KOPT-K1 (cell line): ENCODE measurements at regions not wholly inside any gene's neighbourhood (a gene's known extent, or its start where the extent isn't known, plus 50 kb on each side); places are given as distances from the start of the nearest gene placed in this dataset.

Source experiments
- H3K27ac ChIP-seq: fragments of 200-600 bp; sonication (generic); 2 replicates; pipeline ENCODE4 v1.5.1; 2016; ENCODE audit warnings: antibody characterized with exemption, mild to moderate bottlenecking, low read depth, low read length; ENCODE audit not compliant: poor library complexity, severe bottlenecking
- H3K36me3 ChIP-seq: fragments of 200-600 bp; sonication (generic); 2 replicates; pipeline ENCODE4 v1.5.1; 2017; ENCODE audit warnings: antibody characterized with exemption, mild to moderate bottlenecking, low read length, moderate library complexity; ENCODE audit not compliant: insufficient read depth
- H3K9me3 ChIP-seq: fragments of 200-600 bp; sonication (generic); 2 replicates; pipeline ENCODE4 v1.5.1; 2017; ENCODE audit warnings: antibody characterized with exemption, low read length, mild to moderate bottlenecking; ENCODE audit not compliant: insufficient read depth, poor library complexity, severe bottlenecking

DNA sequence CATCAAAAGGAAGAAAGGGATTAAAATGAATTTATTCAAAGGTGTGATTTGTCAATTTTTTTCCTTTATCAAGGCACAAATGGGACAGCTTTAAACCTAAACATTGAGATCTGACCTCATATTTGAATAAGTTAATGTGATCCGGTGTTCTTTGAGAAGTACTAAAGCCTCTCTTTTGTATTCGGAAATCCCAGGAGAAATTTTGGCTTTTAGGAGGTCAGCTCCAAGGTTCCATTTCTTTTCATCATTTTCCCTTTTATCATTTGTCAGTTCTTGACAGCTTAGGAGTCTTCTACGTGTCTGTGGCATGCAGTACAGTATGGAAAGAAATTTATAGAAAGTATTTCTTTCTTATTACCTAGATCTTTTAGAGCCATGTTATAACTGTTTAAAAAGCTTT is 873.4 kb upstream of the CDH8 start:
- H3K9me3 ChIP-seq: no peaks in the 10 kb centered on the region
- no peaks in the 10 kb centered on the region for H3K36me3 ChIP-seq
- no peak overlapping the region for H3K27ac ChIP-seq

DNA sequence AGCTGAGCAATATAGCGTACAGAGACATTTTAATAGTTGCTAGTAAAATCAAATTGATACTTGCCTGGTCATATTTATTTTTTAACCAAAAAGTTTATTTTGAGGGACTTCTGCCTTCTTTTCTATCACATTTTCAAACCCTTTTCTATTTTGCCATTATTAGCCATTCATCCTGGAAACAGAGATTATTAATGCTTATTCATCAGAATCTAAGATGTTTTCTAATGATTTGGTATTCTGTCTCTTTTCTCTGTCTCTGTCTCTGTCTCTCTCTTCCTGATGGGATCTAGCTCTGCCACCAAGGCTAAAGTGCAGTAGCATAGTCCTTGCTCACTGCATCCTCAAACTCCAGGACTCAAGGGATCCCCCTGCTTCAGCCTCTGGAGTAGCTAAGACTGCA is 871.3 kb upstream of the CDH8 start:
- Histone ChIP-seq H3K27ac (no peak overlapping the region), H3K36me3 (no peaks in the 10 kb centered on the region), H3K9me3 (no peaks in the 10 kb centered on the region)

DNA sequence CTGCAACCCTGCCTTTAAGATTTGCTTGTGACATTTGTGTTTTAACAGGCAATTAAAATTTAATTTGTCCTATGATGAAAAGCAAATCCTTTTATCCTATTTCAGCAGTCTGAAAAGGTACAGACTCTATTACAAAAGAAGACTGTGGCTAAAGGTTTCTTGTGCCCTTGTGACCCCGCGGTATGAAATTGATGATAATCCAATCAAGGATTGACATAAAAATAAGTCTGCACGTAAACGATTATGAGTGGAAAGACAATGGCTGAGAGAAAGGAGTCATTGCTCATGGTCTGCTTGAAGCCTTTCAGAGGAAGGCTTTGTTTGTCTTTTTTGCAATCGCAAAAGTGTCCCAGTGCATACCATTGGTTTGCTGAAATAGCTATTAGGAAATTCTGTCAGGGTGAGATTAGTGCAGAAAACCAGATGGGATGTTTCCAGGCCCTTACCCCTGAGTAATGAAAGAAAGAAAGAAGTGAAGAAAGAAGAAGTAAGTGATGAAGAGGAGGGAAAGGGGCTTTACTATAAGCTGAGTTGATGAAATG is 867.8 kb upstream of the CDH8 start:
- H3K9me3 ChIP-seq: no peaks in the 10 kb centered on the region
- H3K27ac ChIP-seq: no peak overlapping the region
- no peaks in the 10 kb centered on the region for H3K36me3 ChIP-seq

DNA sequence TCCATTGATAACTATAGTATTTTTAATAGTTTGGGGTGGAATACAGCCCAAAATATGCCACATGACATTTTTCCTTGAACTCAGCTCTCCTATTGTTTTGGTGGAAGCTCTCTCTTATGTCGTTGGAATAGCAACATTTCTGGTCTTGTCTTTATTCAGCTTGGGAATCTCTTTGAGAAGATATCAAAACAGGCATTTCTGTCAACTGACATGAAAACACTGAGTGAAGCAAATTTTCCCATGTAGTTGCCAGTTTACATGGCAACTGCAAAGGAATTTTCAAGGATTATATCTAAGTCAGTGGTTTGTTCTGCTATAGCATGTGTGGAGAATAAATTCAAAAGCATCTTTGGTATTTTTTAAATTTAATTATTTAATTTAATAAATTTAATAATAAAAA is 863.5 kb upstream of the CDH8 start:
- no peaks in the 10 kb centered on the region for H3K36me3 ChIP-seq
- H3K27ac ChIP-seq: no peak overlapping the region
- H3K9me3 ChIP-seq: no peaks in the 10 kb centered on the region

DNA sequence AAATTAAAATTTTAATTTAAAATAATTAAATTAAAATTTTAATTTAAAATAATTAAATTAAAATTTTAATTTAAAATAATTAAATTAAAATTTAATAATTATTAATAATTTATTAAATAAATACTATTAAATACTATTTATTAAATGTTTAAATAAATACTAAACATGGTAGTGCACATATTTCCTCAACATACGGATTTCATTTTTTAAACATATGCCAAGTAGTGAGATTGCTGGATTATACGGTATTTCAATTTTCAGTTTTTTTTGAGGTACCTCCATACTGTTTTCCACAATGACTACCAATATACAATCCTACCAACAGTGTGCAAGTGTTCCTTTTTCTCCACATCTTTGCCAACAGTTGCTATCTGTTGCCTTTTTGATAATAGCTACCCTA is 852.9 kb upstream of the CDH8 start:
- Histone ChIP-seq H3K27ac (no peak overlapping the region), H3K9me3 (no peaks in the 10 kb centered on the region), H3K36me3 (no peaks in the 10 kb centered on the region)

DNA sequence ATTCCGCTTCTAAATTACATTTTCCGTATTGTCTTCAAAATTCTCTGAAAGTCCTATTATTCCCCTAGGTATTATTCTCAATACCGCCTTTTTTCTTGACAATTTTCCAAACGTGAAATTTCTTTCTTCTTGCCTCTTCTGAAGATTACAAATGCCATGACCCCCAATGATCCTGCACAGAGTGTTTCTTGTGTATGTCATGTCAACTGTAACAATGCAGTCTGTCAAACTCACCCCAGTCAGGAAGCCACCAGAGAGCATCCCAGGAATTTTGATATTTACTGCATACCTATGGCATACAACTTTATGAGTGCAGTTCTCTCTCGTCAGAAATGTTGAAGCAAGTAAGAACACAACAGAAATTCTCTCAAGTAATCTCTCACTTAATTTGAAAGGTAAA is 847.3 kb upstream of the CDH8 start:
- Histone ChIP-seq H3K36me3 (no peaks in the 10 kb centered on the region), H3K9me3 (no peaks in the 10 kb centered on the region), H3K27ac (no peak overlapping the region)

DNA sequence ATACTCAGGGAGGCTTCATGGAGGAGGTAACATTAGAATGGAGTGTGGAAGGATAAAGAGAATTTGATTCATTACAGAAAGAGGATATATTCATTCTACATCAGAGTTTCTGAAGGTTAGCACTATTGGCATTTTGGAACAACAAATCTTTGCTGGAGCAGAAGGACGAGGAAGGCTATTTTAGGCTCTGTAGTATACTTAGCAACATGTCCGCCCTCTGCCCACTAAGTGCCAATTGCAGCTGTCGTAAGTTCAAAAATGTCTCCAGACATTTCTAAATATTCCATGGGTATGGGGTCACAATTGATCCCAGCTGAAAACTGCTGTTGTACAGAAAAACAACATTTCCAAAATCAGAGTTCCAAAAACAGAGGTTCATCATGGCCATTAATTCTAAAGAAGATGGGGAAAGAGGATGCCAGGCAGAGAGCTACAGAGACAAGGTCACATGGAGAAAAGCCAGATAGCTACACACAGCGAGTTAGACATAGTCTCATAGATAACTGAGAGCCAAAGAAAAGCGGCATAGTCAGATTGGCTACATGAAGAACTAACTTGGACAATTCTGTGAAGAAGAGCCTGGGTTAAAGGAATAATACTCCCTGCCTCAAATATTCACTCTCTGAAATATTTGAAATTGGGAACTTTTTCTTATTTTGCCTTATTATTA is 846.4 kb upstream of the CDH8 start:
- Histone ChIP-seq H3K27ac (no peak overlapping the region), H3K9me3 (no peaks in the 10 kb centered on the region), H3K36me3 (no peaks in the 10 kb centered on the region)

DNA sequence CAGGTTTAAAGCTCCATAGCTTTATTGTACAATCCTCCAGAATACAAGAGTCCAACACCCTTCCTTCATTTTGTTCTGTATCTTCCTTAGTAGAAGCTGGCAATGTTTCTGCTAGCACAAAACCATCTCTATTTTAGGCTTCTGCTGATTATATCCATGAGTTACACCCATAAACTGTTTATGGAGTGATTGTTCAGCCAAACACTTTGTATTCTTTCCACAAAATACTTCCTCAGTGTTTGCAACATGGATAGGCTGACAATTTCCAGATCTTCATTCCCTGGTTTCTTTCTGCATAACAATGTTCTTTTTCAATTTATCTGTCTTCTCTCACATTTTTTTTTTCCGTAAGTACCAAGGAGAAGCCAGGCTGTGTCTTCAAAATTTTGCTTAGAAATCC is 839.9 kb upstream of the CDH8 start:
- H3K36me3 ChIP-seq: no peaks in the 10 kb centered on the region
- H3K9me3 ChIP-seq: no peaks in the 10 kb centered on the region
- H3K27ac ChIP-seq: no peak overlapping the region

DNA sequence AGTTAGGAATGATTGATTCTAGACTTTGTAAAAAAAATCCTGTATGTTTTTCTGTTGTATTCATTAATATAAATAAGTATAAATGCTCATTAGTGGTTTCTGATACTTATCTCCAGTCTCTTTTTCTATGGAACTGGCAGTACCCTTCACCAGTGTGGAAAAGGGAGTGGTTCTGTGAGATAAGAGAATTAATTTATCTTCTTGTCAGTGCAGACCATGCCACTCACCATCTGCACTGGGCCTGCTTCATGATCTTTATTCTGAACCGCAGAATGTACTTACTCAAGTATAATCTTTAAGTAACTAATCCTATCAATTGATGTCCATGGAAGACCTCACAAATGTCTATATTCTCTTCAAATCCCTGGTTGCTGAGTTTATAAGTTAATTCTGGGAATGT is 836.1 kb upstream of the CDH8 start:
- Histone ChIP-seq H3K36me3 (no peaks in the 10 kb centered on the region), H3K27ac (no peak overlapping the region), H3K9me3 (no peaks in the 10 kb centered on the region)

DNA sequence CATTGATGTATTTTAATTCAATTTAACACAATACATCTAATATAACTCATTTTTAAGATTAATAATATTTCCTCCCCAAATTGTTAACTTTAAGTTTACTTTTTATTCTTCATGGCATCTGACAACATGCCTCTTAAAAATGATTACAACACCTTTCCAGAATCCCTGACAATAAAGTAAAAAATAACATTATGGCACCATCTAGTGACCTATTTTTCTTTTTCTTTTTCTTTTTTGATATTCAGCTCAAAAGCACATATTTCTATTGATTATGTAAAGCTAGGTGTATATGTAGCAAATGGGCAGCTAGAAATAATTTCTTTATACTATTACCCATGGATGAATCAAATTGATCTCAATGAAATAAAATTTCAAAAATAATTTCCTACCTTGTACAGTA is 834.3 kb upstream of the CDH8 start:
- no peaks in the 10 kb centered on the region for H3K9me3 ChIP-seq
- no peaks in the 10 kb centered on the region for H3K36me3 ChIP-seq
- no peak overlapping the region for H3K27ac ChIP-seq

DNA sequence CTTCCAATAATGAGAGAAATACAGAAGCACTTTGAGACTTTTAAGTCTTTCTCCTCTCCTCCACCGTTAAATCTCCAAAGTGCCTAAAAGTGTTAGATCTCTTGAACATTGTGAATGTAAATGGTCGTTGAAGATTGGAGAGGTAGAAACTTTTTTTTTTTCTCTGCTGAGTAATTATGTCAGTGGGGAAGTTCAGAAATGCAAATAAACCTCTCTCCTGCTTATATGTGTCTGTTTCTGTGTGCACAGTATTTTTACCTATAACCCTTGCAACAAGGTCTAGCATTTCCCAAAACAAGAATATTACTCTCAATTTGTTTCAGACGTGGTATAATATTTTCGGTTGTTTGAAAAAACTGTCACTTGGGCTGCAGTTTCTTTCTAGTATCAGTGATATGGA is 833.6 kb upstream of the CDH8 start:
- no peaks in the 10 kb centered on the region for H3K36me3 ChIP-seq
- no peaks in the 10 kb centered on the region for H3K9me3 ChIP-seq
- no peak overlapping the region for H3K27ac ChIP-seq

DNA sequence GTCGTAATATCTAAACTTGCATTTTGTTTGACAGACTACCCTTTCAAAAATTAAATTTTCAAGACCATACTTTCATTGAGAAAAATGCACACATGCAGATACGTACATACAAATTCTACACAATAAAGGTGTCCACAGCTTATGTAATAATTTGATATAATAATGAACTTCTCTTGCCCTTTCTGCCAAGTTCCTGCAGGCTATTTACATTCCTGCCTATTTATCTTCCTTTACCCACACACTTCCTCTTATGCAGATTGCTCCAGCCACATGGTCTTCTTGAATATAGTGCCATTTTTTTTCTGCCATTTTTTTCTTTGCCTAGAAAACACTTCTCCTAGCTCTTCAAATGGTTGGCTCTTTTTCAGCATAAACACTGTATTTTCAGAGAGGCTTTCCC is 826.9 kb upstream of the CDH8 start:
- H3K36me3 ChIP-seq: no peaks in the 10 kb centered on the region
- no peak overlapping the region for H3K27ac ChIP-seq
- H3K9me3 ChIP-seq: no peaks in the 10 kb centered on the region

DNA sequence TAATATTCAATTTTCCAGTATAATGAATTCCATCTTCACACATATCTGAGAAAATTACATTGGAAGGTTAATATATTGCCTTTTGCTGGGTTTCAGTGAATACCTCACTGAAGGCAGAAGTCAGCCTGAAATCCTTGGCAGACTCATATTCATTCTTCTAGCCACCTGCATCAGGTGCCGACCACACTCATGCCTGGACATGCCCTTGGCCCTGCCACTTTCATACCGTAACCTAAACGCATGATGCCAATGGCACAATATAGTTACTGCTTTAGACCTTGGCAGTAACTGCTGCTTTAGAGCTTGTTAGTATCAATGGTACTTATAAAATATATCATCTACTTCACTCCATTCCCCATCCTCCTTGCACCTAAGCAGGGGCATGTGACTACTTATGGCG is 817.6 kb upstream of the CDH8 start:
- Histone ChIP-seq H3K27ac (no peak overlapping the region), H3K9me3 (no peaks in the 10 kb centered on the region), H3K36me3 (no peaks in the 10 kb centered on the region)

DNA sequence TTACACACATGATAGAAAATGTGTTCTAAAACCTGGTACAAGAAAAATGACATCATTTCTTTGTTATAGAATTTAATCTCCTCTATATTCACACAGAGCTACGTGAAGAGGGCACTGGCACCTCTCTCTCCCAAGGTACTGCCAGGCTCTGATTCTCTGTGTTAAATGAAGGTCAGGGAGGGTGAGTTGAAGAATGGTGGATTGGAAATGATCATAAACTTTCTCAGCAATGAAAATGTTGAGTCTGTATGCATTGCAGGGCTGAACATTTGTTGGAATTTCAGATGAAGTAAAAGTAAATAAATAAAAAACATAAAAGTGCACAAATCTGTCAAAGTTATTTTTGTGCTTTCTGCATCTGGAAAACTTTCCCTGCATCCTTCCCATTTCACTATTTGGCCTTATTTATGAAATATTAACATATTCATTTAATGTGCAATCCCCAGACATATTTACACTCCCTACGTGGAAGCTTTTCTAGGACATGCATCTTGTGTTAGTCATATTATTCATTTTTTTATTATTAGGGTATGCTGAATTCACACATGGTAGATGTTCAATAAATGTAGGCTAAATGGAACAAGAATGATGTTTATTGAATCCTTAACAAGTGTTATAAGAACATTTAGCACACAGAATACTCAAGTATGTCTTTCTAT is 810.3 kb upstream of the CDH8 start:
- H3K27ac ChIP-seq: no peak overlapping the region
- H3K36me3 ChIP-seq: no peaks in the 10 kb centered on the region
- no peaks in the 10 kb centered on the region for H3K9me3 ChIP-seq

DNA sequence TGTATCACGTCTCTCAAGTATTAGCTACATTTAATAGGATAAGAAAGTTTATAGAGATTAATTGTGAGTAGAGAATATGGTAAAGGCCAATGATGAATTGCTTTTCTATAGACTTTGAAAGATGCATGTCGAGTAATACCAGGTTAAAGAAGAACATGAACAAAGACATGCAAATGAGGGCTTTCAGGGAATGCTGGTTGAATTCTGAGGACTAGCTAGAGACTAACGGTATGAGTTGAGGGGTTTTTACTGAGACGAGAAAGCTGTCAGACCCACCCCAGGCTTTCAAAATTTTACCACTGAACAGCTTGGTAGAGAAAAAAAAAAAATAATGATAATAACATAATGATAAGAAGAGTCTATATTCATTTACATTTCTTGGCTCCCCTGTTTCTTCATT is 796.0 kb upstream of the CDH8 start:
- no peak overlapping the region for H3K27ac ChIP-seq
- no peaks in the 10 kb centered on the region for H3K9me3 ChIP-seq
- no peaks in the 10 kb centered on the region for H3K36me3 ChIP-seq

DNA sequence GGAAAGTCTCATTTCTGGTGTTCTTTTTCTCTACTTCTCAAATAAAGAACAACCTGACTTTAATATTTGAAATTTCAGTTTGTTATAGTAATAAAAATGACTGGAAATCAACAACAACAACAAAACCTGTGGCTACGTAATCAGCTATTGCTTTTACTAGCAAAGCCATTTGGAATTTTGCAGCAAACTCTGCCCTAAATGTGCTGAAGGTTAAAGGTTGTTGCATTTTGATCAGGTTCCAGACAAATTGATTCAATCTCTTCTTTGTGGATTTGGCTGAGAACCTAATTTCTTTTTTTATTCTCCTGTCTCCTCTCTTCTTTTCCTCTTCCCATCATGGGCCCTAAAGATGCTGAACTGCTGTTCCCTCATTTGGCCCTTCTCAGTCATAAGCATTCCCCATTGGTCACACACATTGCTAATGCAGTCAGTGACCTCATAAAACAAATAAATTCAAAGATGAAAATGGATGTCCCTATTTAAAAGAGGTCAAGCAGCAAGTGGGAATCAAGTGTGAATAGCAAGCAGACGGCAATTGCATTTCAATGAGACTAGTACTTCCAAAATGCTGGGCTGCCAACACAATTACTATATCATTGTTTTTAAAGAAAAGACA is 795.1 kb upstream of the CDH8 start:
- no peak overlapping the region for H3K27ac ChIP-seq
- no peaks in the 10 kb centered on the region for H3K9me3 ChIP-seq
- no peaks in the 10 kb centered on the region for H3K36me3 ChIP-seq
